ENCODE measurements at regions not wholly inside any gene's neighbourhood (a gene's known extent, or its start where the extent isn't known, plus 50 kb on each side); places are given as distances from the start of the nearest gene placed in this dataset.

GRCh38 chr12:40431169-40431568 is 206.4 kb downstream of the LRRK2 start:
- POLR2A ChIA-PET: no interaction called here
- H3K9me3 Mint-ChIP-seq (ENCODE audit: unreplicated experiment): no peaks in the 10 kb centered on the region
- no peaks in the 10 kb centered on the region for H3K36me3 Mint-ChIP-seq (ENCODE audit: insufficient read depth, unreplicated experiment)
- DNase-seq (ENCODE audit: unreplicated experiment): no peak
- H3K27ac Mint-ChIP-seq (ENCODE audit: low read depth, unreplicated experiment): no peak overlapping the region
- BruUV-seq (replicated peaks): no TSS peak
- intact Hi-C loops (cut with micrococcal nuclease): no loop called here
- TF ChIP-seq CTCF (IDR thresholded peaks at IDR 0.05; ENCODE audit: unreplicated experiment): no peak
- no peak overlapping the region for H3K4me3 Mint-ChIP-seq (ENCODE audit: unreplicated experiment)
- H3K4me1 Mint-ChIP-seq (ENCODE audit: insufficient read depth, unreplicated experiment): no peaks in the 10 kb centered on the region
- CTCF ChIA-PET: interaction anchor here (1.0 kb wide), 1 partner anchor 12 kb away, joined by 3 read pairs; no protein-coding TSS in a partner anchor
- H3K27me3 Mint-ChIP-seq (ENCODE audit: insufficient read depth, unreplicated experiment): peaks cover 22% of the 10 kb centered on the region

DNA sequence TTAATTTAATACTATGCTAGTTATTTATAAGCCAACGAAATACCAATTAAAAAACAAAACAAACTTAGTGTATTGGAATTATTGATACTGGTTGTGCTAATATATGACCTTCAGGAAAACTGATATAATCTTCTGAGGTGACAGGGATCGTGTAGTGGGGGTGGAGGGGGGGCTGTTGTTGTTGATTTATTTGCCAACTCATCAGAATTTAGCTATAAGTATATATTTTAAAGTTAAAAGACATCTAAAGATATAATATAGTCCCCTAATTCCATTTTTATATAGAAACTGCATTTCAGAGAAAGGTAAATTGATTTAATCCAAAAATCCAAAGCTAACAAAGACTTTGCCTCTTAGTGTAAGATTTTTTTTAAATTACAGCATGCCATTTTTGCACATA is 210.5 kb downstream of the LRRK2 start:
- Mint-ChIP-seq H3K36me3 (ENCODE audit: insufficient read depth, unreplicated experiment) (no peaks in the 10 kb centered on the region), H3K4me3 (ENCODE audit: unreplicated experiment) (no peak overlapping the region), H3K9me3 (ENCODE audit: unreplicated experiment) (no peaks in the 10 kb centered on the region), H3K27me3 (ENCODE audit: insufficient read depth, unreplicated experiment) (peaks cover 50% of the 10 kb centered on the region), H3K4me1 (ENCODE audit: insufficient read depth, unreplicated experiment) (peaks cover 5% of the 10 kb centered on the region), H3K27ac (ENCODE audit: low read depth, unreplicated experiment) (no peak overlapping the region)
- no peak for TF ChIP-seq CTCF (IDR thresholded peaks at IDR 0.05; ENCODE audit: unreplicated experiment)
- ChIA-PET CTCF (interaction anchor here (0.7 kb wide), 1 partner anchor 102 kb away, joined by 3 read pairs; no protein-coding TSS in a partner anchor), POLR2A (no interaction called here)
- BruUV-seq (replicated peaks): no TSS peak
- intact Hi-C loops (cut with micrococcal nuclease): no loop called here
- no peak for DNase-seq (ENCODE audit: unreplicated experiment)

- ChIA-PET POLR2A (no interaction called here), CTCF (interaction anchor here (0.7 kb wide), 1 partner anchor 103 kb away, joined by 3 read pairs; no protein-coding TSS in a partner anchor)
- H3K9me3 Mint-ChIP-seq (ENCODE audit: unreplicated experiment): no peaks in the 10 kb centered on the region
- DNase-seq (ENCODE audit: unreplicated experiment): no peak
- no TSS peak for BruUV-seq (replicated peaks)
- peaks cover 7% of the 10 kb centered on the region for H3K4me1 Mint-ChIP-seq (ENCODE audit: insufficient read depth, unreplicated experiment)
- H3K27me3 Mint-ChIP-seq (ENCODE audit: insufficient read depth, unreplicated experiment): peaks cover 55% of the 10 kb centered on the region
- no peak overlapping the region for H3K27ac Mint-ChIP-seq (ENCODE audit: low read depth, unreplicated experiment)
- no peak overlapping the region for H3K4me3 Mint-ChIP-seq (ENCODE audit: unreplicated experiment)
- intact Hi-C loops (cut with micrococcal nuclease): no loop called here
- no peak for TF ChIP-seq CTCF (IDR thresholded peaks at IDR 0.05; ENCODE audit: unreplicated experiment)
- no peaks in the 10 kb centered on the region for H3K36me3 Mint-ChIP-seq (ENCODE audit: insufficient read depth, unreplicated experiment)
These were observed 211.2 kb downstream of the LRRK2 start for GRCh38 chr12:40435951-40436350.

- H3K9me3 Mint-ChIP-seq (ENCODE audit: unreplicated experiment): no peaks in the 10 kb centered on the region
- ChIA-PET POLR2A (no interaction called here), CTCF (no interaction called here)
- BruUV-seq (replicated peaks): no TSS peak
- DNase-seq (ENCODE audit: unreplicated experiment): no peak
- no peaks in the 10 kb centered on the region for H3K36me3 Mint-ChIP-seq (ENCODE audit: insufficient read depth, unreplicated experiment)
- intact Hi-C loops (cut with micrococcal nuclease): no loop called here
- no peak overlapping the region for H3K4me3 Mint-ChIP-seq (ENCODE audit: unreplicated experiment)
- H3K27ac Mint-ChIP-seq (ENCODE audit: low read depth, unreplicated experiment): no peak overlapping the region
- peaks cover 55% of the 10 kb centered on the region for H3K27me3 Mint-ChIP-seq (ENCODE audit: insufficient read depth, unreplicated experiment)
- no peak for TF ChIP-seq CTCF (IDR thresholded peaks at IDR 0.05; ENCODE audit: unreplicated experiment)
- peaks cover 7% of the 10 kb centered on the region for H3K4me1 Mint-ChIP-seq (ENCODE audit: insufficient read depth, unreplicated experiment)
These were observed 211.8 kb downstream of the LRRK2 start for GRCh38 chr12:40436564-40436963.
